GM19351 (cell line): ENCODE measurements at regions not wholly inside any gene's neighbourhood (a gene's known extent, or its start where the extent isn't known, plus 50 kb on each side); places are given as distances from the start of the nearest gene placed in this dataset.
"Not testable (repeated sequence)": the region's sequence is repeated elsewhere in the genome, so short reads cannot be mapped to it uniquely, and the experiment has no call there.

Source experiments
- ATAC-seq: cut with Tn5 transposase; IDR thresholded peaks from one replicate; pipeline ENCODE4 v1.9.1; 2021; ENCODE audit warnings: mild to moderate bottlenecking, moderate library complexity; ENCODE audit not compliant: unreplicated experiment

DNA sequence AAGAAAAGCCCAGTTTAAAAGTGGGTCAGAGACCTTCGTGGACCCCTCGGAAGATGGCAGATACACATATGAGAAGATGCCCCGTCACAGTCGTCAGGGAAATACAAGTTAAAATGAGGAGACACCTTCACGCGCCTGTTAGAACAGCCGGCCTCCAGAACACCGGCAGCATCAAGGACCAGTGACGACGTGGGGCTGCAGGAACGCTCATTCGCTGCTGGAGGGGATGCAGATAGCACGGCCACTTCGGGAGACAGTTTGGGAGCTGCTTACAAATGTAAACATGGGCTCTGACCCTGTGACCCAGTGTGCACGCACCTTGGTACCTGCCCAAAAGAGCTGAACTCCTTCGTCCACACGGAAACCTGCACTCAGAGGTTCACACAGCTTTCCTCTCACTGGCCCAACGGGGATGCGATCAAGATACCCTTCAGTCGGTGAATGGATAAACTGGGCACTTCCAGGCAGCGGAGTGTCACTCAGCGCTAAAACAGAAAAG lies 83.7 kb upstream of the CTDP1 start:
- ATAC-seq, result no peak

DNA sequence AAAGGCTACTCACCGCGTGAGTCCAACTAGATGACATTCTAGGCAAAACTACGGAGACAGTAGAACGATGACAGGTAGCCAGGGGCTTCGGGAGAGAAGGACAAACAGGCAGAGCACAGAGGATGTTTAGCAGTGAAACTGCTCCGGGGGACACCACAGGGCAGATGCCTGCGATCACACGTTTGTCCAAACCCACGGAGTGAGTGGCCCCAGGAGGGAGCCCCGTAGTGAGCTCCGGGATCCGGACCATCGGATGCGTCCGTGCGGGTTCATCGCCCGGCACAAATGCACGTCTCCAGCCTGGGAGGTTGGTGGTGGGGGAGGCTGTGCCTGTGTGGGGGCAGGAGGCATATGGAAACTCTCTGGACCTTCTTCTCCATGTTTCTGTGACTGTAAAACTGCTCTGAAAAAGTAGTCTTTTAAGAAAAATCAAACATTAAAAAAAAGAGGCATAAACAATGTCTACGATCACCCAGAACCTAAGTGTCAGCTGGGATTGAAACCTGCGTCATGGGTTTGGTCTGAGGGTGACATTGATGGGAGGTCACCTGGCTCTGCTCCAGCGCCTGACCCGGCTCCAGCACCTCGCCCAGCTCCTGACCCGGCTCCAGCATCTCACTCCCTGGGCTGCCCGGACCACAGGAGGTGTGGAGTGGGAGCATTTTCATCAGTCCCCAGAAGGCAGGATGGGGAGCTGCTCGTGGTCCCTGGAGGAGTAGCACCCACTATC lies 83.0 kb upstream of the CTDP1 start:
- no peak for ATAC-seq

- no peak for ATAC-seq
Measured at GRCh38 chr18:79597176-79597830, 82.3 kb upstream of the CTDP1 start.

- no peak for ATAC-seq
Measured at GRCh38 chr18:79597831-79598632, 81.6 kb upstream of the CTDP1 start.

- ATAC-seq, result no peak
Measured at GRCh38 chr18:79598633-79599175, 80.9 kb upstream of the CTDP1 start.

DNA sequence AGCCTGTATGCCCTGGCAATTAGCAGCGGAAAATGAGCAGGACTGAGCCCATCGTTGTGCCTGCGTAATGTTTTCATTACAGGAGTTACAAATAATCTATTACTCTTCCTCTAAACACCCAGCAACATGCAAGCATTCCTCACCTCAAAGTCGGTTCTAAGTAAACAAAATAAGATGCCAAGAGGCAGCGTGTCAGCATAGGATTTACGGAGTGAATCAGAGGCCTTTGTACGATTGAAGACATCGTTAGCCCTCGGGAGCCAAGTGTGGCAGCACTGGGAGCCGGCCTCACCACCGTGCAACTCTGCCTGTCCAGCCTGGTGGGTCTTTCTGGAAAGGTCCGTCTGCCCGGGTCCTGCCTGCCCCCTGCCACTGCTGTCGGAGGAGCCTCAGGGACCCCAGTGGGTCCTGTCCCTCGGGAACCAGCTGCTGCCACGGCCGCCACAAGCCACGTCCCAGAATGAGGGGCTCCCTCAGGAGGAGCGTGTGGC lies 80.1 kb upstream of the CTDP1 start:
- ATAC-seq, result no peak

GRCh38 chr18:79600141-79600540 lies 79.5 kb upstream of the CTDP1 start:
- ATAC-seq, result no peak

DNA sequence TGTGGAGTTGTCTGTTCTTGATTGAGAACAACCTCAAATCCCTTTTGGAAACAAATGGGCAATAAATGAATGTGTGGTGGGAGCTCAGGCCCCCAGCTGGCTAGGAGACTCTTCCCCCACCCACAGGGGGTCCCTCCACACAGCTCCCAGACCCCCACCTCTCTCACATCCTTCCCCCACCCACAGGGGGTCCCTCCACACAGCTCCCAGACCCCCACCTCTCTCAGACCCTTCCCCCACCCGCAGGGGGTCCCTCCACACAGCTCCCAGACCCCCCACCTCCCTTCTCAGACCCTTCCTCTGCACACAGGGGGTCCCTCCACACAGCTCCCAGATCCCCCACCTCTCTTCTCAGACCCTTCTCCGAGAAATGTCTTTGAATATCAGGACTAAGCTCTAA lies 79.0 kb upstream of the CTDP1 start:
- no peak for ATAC-seq

GRCh38 chr18:79601234-79601633 lies 78.4 kb upstream of the CTDP1 start:
- ATAC-seq, result no peak

- ATAC-seq, result no peak
Measured at GRCh38 chr18:79603321-79604204, 76.0 kb upstream of the CTDP1 start.

GRCh38 chr18:79604205-79604912 lies 75.2 kb upstream of the CTDP1 start:
- no peak for ATAC-seq

GRCh38 chr18:79604913-79605880 lies 74.4 kb upstream of the CTDP1 start:
- ATAC-seq, result no peak

- ATAC-seq, result not testable (repeated sequence)
Measured at GRCh38 chr18:79606071-79606470, 73.5 kb upstream of the CTDP1 start.

- ATAC-seq, result no peak
Measured at GRCh38 chr18:79606621-79607331, 72.8 kb upstream of the CTDP1 start.

- ATAC-seq, result no peak
Measured at GRCh38 chr18:79607361-79607952, 72.1 kb upstream of the CTDP1 start.

GRCh38 chr18:79608069-79608468 lies 71.5 kb upstream of the CTDP1 start:
- ATAC-seq, result no peak

- ATAC-seq, result no peak
Measured at GRCh38 chr18:79608535-79608934, 71.1 kb upstream of the CTDP1 start.
